A549 (cell line): ENCODE measurements at regions not wholly inside any gene's neighbourhood (a gene's known extent, or its start where the extent isn't known, plus 50 kb on each side); places are given as distances from the start of the nearest gene placed in this dataset.

Experiments used
- CBX8 ChIP-seq: fragments of 200-600 bp; sonication (generic); IDR thresholded peaks from 2 replicates; pipeline ENCODE4 v1.6.1; 2016
- RAD21 ChIP-seq, 2 experiments: fragments of >200 bp in 1 of 2; sonication (Bioruptor Twin) in 1 of 2; formaldehyde crosslinking in 1 of 2; IDR thresholded peaks in 1 of 2; conservative IDR thresholded peaks in 1 of 2; 2 replicates in 1 of 2; 3 replicates in 1 of 2; pipeline ENCODE4 v1.6.1; 2012 to 2018; ENCODE audit warnings: inconsistent platforms in 1 of 2
- RCOR1 ChIP-seq: fragments of 150-350 bp; IDR thresholded peaks from 2 replicates; pipeline ENCODE4 v1.6.1; 2014; ENCODE audit warnings: antibody characterized with exemption, low read length, low read depth
- TF ChIP-seq, protein P1 (sequence below): fragments of >200 bp; sonication (Bioruptor Twin); formaldehyde crosslinking; IDR thresholded peaks from 3 replicates; pipeline ENCODE4 v1.5.1; 2016
- TF ChIP-seq, protein P2 (sequence below): fragments of 250-450 bp; sonication (Bioruptor Pico); IDR thresholded peaks from 2 replicates; pipeline ENCODE4 v1.5.0; 2021; ENCODE audit warnings: mild to moderate bottlenecking, moderate library complexity, borderline replicate concordance

DNA sequence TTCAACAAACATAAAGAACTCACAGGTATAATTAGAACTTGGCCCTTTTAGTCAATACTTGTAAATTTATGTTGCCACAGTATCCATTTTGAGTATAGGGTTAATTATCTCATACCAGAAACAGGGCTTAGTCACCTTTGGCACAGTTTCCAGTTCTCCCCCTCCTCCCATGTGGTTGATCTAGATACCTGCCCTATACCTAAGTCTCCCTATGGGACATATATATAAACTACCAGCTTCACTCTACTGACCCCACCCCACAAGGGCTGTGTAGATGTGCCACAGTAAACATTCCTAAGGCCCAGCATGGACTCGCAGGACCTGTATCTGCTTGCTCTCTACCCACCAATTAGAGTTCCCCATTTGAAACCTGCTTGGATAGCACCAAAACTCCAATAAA lies 371.7 kb upstream of the RND3 start:
- TF ChIP-seq, protein P1, sequence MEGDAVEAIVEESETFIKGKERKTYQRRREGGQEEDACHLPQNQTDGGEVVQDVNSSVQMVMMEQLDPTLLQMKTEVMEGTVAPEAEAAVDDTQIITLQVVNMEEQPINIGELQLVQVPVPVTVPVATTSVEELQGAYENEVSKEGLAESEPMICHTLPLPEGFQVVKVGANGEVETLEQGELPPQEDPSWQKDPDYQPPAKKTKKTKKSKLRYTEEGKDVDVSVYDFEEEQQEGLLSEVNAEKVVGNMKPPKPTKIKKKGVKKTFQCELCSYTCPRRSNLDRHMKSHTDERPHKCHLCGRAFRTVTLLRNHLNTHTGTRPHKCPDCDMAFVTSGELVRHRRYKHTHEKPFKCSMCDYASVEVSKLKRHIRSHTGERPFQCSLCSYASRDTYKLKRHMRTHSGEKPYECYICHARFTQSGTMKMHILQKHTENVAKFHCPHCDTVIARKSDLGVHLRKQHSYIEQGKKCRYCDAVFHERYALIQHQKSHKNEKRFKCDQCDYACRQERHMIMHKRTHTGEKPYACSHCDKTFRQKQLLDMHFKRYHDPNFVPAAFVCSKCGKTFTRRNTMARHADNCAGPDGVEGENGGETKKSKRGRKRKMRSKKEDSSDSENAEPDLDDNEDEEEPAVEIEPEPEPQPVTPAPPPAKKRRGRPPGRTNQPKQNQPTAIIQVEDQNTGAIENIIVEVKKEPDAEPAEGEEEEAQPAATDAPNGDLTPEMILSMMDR, result no peak
- TF ChIP-seq CBX8 (no peak), RCOR1 (no peak), RAD21 (conservative IDR thresholded peaks at IDR 0.05 in 1 of 2, IDR thresholded peaks at IDR 0.05 in 1 of 2) (no peak)
- TF ChIP-seq, protein P2, sequence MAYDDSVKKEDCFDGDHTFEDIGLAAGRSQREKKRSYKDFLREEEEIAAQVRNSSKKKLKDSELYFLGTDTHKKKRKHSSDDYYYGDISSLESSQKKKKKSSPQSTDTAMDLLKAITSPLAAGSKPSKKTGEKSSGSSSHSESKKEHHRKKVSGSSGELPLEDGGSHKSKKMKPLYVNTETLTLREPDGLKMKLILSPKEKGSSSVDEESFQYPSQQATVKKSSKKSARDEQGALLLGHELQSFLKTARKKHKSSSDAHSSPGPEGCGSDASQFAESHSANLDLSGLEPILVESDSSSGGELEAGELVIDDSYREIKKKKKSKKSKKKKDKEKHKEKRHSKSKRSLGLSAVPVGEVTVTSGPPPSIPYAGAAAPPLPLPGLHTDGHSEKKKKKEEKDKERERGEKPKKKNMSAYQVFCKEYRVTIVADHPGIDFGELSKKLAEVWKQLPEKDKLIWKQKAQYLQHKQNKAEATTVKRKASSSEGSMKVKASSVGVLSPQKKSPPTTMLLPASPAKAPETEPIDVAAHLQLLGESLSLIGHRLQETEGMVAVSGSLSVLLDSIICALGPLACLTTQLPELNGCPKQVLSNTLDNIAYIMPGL, result no peak
